ENCODE measurements at regions not wholly inside any gene's neighbourhood (a gene's known extent, or its start where the extent isn't known, plus 50 kb on each side); places are given as distances from the start of the nearest gene placed in this dataset.
"Not testable (repeated sequence)": the region's sequence is repeated elsewhere in the genome, so short reads cannot be mapped to it uniquely, and the experiment has no call there.

DNA sequence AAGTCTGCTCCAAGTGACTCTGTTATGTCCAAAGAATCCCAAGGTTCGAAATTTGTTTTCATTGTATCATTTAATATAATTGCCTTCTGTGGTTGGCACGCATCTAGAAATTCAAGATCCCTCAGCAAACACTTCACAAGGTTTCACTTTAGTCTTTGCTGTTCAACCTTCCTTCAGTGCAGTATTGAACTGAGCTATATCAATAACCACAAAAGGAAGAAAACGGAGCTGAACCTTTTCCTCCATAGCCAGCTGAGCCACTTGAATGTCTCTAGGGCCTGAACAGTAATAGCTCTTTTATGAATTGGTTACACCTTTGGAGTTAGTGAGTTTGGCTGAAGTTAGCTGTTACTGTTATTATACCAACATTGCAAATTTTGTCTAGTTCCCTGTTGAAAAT, 357.7 kb upstream of the HNRNPA3 start:
- Mint-ChIP-seq H3K4me3 (no peak overlapping the region), H3K27ac (peak overlapping the region; percentile 30), H3K9me3 (peaks cover 2% of the 10 kb centered on the region), H3K36me3 (no peaks in the 10 kb centered on the region), H3K4me1 (peaks cover 57% of the 10 kb centered on the region)
- DNase-seq (ENCODE audit: low spot score in 2 of 2) (no peak), ATAC-seq (peak; percentile 73)

DNA sequence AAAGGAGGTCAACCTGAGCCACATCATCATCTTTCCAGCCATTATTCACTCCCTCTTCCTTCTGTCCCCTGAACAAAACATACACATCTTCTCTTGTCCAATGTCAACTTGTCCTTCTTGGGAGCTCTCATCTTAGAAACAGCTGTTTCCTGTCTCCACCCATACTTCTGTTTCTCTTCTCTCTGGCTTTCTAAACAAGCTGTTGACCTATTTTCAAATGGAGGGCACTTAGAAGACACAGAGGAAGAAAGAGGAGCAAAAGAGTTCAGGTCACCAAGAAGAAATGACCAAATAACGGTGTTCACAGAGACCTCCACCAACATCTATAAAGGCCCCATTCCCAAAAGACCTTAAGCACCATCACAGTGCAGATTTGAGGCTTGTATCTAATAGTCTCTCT, 355.9 kb upstream of the HNRNPA3 start:
- ATAC-seq (no peak), DNase-seq (ENCODE audit: low spot score in 2 of 2) (no peak)
- Mint-ChIP-seq H3K9me3 (peaks cover 2% of the 10 kb centered on the region), H3K4me3 (no peak overlapping the region), H3K27ac (peak overlapping the region; percentile 41), H3K36me3 (no peaks in the 10 kb centered on the region), H3K4me1 (peaks cover 50% of the 10 kb centered on the region)

DNA sequence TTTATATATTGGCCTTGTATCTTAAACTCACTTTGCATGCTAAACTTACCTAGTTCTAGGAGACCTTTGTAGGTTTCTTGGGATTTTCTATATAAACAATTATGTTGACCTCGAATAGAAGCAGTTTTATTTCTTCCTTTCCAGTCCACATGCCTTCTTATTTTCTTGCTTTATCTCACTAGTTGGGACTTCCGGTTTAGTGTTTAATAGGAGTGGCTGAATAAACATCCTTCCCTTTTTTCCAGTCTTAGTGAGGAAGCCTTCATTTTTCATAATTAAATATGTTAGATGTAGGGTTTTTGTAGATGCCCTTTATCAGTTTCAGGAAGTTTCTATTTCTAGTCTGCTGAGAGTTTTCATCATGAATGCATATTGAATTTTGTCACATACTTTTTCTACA, 347.3 kb upstream of the HNRNPA3 start:
- no peaks in the 10 kb centered on the region for H3K36me3 Mint-ChIP-seq
- DNase-seq (ENCODE audit: low spot score in 2 of 2) (no peak), ATAC-seq (no peak)
- no peaks in the 10 kb centered on the region for H3K9me3 Mint-ChIP-seq
- no peak overlapping the region for H3K27ac Mint-ChIP-seq
- no peak overlapping the region for H3K4me3 Mint-ChIP-seq
- no peaks in the 10 kb centered on the region for H3K4me1 Mint-ChIP-seq

DNA sequence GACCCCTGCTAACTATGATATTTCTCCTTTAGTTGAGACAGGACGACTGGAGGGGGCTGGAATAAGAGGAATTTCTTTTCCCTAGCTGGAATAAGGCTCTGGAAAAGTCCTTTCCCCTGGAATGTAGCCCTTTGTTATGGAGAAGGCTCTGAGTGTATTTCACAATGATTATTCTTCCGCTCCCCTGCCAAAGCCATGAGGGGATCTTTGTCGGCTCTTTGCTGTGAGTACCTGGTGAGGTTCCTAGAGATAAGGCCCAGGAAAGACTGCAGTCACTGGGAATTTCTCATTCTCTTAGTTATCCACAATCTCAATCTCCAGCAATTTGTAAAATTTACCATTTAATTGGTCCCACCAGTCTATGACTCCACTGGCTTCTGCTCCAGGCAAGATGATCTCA, 340.2 kb upstream of the HNRNPA3 start:
- H3K9me3 Mint-ChIP-seq = peaks cover 18% of the 10 kb centered on the region
- no peaks in the 10 kb centered on the region for H3K4me1 Mint-ChIP-seq
- ATAC-seq (no peak), DNase-seq (ENCODE audit: low spot score in 2 of 2) (no peak)
- H3K36me3 Mint-ChIP-seq = no peaks in the 10 kb centered on the region
- H3K4me3 Mint-ChIP-seq = no peak overlapping the region
- no peak overlapping the region for H3K27ac Mint-ChIP-seq

DNA sequence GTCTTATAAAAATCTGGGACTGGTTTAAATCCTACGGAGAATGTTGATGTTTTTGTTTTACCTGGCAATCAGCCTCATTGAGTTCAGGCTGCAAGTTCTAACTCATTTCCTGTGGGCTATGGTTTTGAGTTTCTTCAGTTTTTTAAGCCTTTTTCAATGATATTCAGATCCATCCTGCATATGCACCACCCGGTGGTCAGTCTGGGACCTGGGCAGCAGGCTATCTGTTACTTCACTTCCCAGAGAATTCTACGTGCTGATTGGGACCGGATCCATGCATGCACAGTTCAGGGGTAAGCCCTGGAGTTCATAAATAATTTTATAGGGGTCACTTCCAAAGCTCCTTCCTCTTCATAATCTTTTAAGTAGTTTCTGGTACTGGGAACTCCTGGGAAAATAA, 339.2 kb upstream of the HNRNPA3 start:
- Mint-ChIP-seq H3K9me3 (peaks cover 20% of the 10 kb centered on the region), H3K36me3 (no peaks in the 10 kb centered on the region), H3K4me1 (no peaks in the 10 kb centered on the region), H3K27ac (no peak overlapping the region), H3K4me3 (no peak overlapping the region)
- ATAC-seq (no peak), DNase-seq (ENCODE audit: low spot score in 2 of 2) (no peak)

DNA sequence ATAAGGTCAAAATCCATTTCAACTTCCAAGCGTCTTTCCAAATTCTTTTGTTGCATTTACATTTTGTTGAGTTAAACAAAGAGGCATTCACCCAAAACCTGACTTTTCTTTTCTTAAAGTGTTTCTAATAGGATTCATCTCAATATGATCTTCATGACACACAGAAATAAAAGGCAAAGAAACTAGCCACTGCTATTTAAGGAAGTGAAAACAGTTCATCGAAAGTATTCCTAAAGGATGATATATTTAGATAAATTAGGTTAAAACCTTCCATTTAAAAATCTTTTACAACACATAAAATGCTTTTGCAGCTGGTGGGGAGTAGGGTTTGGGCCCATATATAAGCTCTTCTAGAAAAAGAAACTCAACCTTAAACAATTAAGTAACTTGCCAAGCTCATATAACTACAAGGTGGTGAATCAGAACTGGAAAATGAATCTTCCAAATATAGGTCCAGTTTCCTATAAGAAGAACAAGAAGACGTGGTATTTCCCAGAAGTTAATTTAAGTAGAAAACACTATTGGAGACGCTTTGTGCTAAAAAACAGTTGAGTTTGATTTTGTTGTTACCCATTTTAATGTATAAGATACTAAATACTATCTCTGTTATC, 336.0 kb upstream of the HNRNPA3 start:
- Mint-ChIP-seq H3K36me3 (no peaks in the 10 kb centered on the region), H3K4me3 (no peak overlapping the region), H3K27ac (no peak overlapping the region), H3K9me3 (peaks cover 12% of the 10 kb centered on the region), H3K4me1 (no peaks in the 10 kb centered on the region)
- DNase-seq (ENCODE audit: low spot score in 2 of 2) (no peak), ATAC-seq (peak; percentile 57)

DNA sequence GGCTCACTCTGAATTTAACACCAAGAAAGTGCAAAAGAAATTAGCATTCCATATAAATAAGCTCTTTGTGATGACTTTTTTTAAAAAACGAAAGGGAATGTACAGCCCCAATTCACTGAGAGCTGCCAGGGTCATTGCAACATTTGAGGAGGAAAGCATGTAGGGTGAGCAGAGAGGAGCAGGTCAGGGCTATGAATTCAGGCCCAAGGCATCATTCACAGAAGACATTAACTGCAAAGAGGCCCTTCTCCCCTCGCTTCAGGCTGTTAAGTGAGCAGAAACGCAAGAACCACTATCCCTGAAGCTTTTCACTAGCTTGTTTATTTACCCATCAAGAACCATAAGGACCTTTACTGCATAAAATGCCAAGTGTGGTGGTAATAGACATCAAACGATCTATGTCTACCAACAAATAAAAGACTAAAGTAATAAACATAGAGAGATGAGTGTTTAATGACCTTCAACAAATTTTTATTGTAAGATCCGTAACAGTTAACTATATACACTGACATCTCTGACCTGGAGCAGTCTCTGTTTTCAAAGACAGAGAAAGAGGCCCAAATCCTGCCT, 333.1 kb upstream of the HNRNPA3 start:
- Mint-ChIP-seq H3K4me1 (no peaks in the 10 kb centered on the region), H3K9me3 (peaks cover 5% of the 10 kb centered on the region), H3K27ac (no peak overlapping the region), H3K36me3 (no peaks in the 10 kb centered on the region), H3K4me3 (no peak overlapping the region)
- ATAC-seq (no peak), DNase-seq (ENCODE audit: low spot score in 2 of 2) (no peak)

DNA sequence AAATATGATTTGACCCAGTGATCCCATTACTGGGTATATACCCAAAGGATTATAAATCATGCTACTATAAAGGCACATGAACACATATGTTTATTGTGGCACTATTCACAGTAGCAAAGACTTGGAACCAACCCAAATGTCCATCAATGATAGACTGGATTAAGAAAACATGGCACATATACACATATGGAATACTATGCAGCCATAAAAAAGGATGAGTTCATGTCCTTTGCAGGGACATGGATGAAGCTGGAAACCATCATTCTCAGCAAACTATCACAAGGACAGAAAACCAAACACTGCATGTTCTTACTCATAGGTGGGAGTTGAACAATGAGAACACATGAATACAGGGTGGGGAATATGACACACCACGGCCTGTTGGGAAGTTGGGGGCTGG, 330.5 kb upstream of the HNRNPA3 start:
- not testable (repeated sequence) for DNase-seq (ENCODE audit: low spot score in 2 of 2); H3K9me3 Mint-ChIP-seq; H3K27ac Mint-ChIP-seq; ATAC-seq; H3K4me3 Mint-ChIP-seq; H3K36me3 Mint-ChIP-seq; H3K4me1 Mint-ChIP-seq

DNA sequence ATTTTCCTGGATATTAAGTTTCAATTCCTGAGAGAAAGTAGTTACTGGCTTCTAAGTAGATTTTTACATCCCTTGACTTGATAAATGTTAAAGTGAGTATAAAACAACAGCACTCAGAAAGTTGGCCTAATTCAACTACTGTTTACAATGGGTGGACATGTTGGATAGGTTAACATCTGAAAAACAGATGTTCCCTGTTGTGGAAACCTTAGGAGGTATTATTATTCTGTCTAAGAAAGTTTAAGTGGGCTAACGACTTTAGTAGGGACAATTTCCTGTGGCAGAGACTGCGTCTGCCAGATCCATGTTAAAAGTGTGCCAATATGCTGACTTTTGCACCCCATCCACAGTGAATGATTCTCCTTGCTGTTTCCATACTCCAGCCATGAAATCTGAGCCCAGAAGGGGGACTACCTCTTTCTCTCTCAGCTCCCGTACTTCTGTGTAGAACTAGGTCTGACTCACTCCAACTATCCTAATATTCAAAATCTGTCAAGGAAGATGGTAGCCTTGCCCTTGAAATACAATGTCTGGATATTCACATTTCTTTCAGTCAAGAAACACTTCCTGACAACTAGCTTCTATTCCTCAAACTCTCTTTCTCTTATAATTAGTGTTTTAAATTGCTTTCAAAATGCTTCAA, 327.5 kb upstream of the HNRNPA3 start:
- Mint-ChIP-seq H3K36me3 (no peaks in the 10 kb centered on the region), H3K9me3 (no peaks in the 10 kb centered on the region), H3K27ac (no peak overlapping the region), H3K4me3 (no peak overlapping the region), H3K4me1 (no peaks in the 10 kb centered on the region)
- no peak for ATAC-seq
- DNase-seq (ENCODE audit: low spot score in 2 of 2) = no peak

DNA sequence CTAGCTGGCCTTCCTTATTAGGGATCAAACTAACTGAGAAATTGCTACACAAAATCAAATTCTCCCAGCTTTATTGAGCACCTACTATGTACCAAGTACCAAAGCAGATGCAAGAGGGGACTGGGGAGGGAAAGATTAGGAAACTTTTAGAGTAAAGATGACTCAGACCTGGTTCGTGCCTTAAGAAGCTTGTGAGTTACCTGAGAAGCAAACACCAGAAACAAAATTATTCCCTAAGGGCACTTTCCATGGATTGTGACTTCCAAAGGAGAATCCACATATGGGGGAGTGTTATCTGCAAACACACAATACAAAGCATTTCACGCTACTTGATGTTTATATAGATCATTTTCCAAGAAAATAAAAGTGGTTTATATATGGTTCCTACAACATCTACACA, 326.9 kb upstream of the HNRNPA3 start:
- ATAC-seq (no peak), DNase-seq (ENCODE audit: low spot score in 2 of 2) (no peak)
- no peak overlapping the region for H3K27ac Mint-ChIP-seq
- no peaks in the 10 kb centered on the region for H3K4me1 Mint-ChIP-seq
- no peak overlapping the region for H3K4me3 Mint-ChIP-seq
- H3K9me3 Mint-ChIP-seq = no peaks in the 10 kb centered on the region
- H3K36me3 Mint-ChIP-seq = no peaks in the 10 kb centered on the region

DNA sequence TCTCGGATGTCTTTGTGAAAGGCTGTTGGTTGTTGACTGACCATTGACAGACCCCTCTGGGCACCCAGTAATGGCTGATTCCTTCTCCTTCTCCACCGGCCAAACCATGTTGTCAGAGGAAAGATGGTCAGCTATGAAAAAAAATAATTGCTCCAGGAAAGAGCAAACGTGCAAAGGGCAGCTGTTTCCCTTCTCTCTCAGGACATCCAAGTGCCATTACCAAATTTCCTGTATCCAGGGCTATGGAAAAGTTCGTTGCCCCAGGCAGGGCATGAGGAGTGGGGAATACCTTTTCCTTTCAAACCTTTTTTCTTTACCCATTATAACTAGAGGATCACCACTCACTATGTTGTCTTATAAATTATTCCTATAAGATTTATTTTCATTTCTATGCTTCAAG, 321.5 kb upstream of the HNRNPA3 start:
- H3K36me3 Mint-ChIP-seq = no peaks in the 10 kb centered on the region
- H3K4me1 Mint-ChIP-seq = no peaks in the 10 kb centered on the region
- no peak overlapping the region for H3K4me3 Mint-ChIP-seq
- H3K27ac Mint-ChIP-seq = no peak overlapping the region
- ATAC-seq (no peak), DNase-seq (ENCODE audit: low spot score in 2 of 2) (no peak)
- no peaks in the 10 kb centered on the region for H3K9me3 Mint-ChIP-seq

DNA sequence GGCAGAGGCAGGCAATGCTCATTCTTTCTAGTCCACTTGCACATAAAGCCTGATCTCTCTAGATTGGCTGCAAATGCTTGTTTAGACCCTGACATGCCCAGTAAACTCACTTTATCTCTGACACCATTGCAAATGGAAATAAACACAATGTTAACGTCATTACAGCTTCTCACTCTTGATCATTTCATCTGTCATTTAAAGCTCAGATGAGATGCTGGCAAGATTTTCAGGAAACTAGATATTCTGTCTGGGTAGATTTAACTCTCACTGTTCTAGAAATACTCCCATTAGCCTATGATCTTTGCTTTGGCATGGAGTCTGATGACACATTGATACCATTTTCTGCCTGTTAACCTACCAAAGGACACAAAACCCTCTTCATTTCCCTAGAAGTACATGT, 320.7 kb upstream of the HNRNPA3 start:
- no peak for DNase-seq (ENCODE audit: low spot score in 2 of 2)
- Mint-ChIP-seq H3K4me3 (no peak overlapping the region), H3K9me3 (no peaks in the 10 kb centered on the region)

DNA sequence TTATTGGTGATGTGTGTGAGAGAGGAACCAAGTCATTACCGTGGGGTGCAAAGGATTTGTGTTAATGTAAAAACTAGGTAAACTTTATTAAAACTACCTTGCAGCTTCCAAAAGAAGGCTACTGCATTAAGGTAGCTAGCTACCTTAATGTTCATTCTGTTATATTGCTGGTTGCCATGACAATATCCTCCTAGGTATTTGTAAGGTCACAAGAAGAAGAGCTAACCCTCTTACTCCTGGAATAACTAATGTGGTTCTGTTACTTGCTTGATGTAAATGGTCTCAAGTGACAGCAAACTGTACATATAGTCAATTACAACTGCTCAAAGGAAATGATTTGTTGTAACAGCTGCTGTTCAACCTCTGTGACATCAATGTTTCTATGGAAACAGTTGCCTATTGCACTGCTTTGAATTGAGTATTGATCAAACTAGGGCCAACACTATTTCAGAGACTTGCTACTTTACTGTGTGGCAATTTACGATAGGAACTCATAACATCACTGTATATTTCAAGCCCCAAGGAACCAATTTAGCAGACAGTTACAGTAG, 319.8 kb upstream of the HNRNPA3 start:
- Mint-ChIP-seq H3K9me3 (no peaks in the 10 kb centered on the region), H3K4me1 (no peaks in the 10 kb centered on the region), H3K27ac (no peak overlapping the region), H3K36me3 (no peaks in the 10 kb centered on the region), H3K4me3 (no peak overlapping the region)
- DNase-seq (ENCODE audit: low spot score in 2 of 2) (no peak), ATAC-seq (no peak)

More for the DNA sequence above, 320.7 kb upstream of the HNRNPA3 start:
- H3K36me3 Mint-ChIP-seq = no peaks in the 10 kb centered on the region
- ATAC-seq = no peak
- H3K27ac Mint-ChIP-seq = no peak overlapping the region
- no peaks in the 10 kb centered on the region for H3K4me1 Mint-ChIP-seq

DNA sequence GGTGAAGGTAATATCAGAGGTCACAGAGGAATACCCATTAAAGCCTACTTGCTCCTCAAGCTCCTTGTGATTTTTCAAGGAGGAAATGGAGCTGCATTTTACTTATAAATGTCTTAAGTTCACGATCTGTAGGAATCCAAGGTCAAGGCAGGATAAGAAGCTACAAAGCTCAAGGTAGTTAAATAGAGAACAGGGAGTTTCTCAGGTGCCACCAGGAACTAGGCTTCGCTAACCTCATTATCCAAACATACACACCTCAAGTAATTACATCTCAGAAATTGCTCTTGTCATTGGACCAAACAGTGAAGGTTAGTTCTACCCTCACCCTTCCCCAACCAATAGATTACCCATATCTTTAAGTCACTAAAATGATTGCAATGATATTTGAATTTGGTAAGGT, 317.4 kb upstream of the HNRNPA3 start:
- H3K4me1 Mint-ChIP-seq = no peaks in the 10 kb centered on the region
- no peaks in the 10 kb centered on the region for H3K9me3 Mint-ChIP-seq
- ATAC-seq (no peak), DNase-seq (ENCODE audit: low spot score in 2 of 2) (no peak)
- H3K4me3 Mint-ChIP-seq = no peak overlapping the region
- H3K36me3 Mint-ChIP-seq = no peaks in the 10 kb centered on the region
- H3K27ac Mint-ChIP-seq = no peak overlapping the region

DNA sequence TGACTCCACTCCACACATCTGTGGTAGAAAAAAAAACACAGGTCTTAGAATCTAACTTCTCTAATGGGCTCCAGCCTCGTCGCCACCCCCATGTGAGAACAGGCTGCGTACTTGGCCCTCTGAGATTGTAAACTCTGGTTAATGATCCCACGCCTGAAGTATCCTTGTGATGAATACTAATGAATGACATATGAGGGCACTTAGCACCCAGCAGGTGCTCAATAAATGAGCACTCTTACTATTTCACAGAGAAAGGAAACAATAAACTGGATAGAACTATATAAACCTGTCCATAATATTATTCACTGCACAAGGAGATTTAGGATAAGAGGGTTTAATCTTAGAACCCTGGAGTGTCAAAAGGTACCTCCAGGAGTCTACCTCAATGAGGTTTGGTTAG, 310.1 kb upstream of the HNRNPA3 start:
- no peak overlapping the region for H3K4me3 Mint-ChIP-seq
- no peaks in the 10 kb centered on the region for H3K9me3 Mint-ChIP-seq
- DNase-seq (ENCODE audit: low spot score in 2 of 2) (no peak), ATAC-seq (no peak)
- H3K27ac Mint-ChIP-seq = no peak overlapping the region
- no peaks in the 10 kb centered on the region for H3K36me3 Mint-ChIP-seq
- H3K4me1 Mint-ChIP-seq = no peaks in the 10 kb centered on the region

DNA sequence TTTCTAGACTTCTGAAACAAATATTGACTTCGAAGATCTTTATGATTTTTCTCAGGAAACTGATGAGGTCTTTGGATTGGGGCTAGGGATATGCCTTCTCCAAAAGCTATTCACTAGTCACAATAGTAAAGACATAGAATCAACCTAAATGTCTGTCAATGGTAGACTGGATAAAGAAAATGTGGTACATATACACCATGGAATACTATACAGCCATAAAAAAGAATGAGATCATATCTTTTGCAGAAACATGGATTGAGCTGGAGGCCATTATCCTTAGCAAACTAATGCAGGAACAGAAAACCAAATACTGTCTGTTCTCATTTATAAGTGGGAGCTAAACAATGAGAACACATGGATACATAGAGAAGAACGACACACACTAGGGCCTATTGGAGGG, 308.5 kb upstream of the HNRNPA3 start:
- ATAC-seq; H3K9me3 Mint-ChIP-seq; DNase-seq (ENCODE audit: low spot score in 2 of 2); H3K36me3 Mint-ChIP-seq; H3K4me3 Mint-ChIP-seq; H3K4me1 Mint-ChIP-seq; H3K27ac Mint-ChIP-seq: not testable (repeated sequence)

All from stimulated activated effector memory CD8-positive, alpha-beta T cell treated with anti-CD3 and anti-CD28 coated beads, Interleukin-12 subunit alpha, Interleukin-12 subunit beta, amount 100 ng/mL, for 72 hours (primary cell).